GM18873 (cell line): ENCODE measurements at regions not wholly inside any gene's neighbourhood (a gene's known extent, or its start where the extent isn't known, plus 50 kb on each side); places are given as distances from the start of the nearest gene placed in this dataset.
"Not testable (repeated sequence)": the region's sequence is repeated elsewhere in the genome, so short reads cannot be mapped to it uniquely, and the experiment has no call there.

ENCODE experiments used
- ATAC-seq: cut with Tn5 transposase; IDR thresholded peaks from one replicate; pipeline ENCODE4 v1.9.1; 2021; ENCODE audit warnings: mild to moderate bottlenecking, moderate library complexity, moderate number of reproducible peaks; ENCODE audit not compliant: unreplicated experiment, low FRiP score

GRCh38 chr11:37858398-37858797 is 1260.4 kb upstream of the RAG2 start:
- ATAC-seq, result no peak

DNA sequence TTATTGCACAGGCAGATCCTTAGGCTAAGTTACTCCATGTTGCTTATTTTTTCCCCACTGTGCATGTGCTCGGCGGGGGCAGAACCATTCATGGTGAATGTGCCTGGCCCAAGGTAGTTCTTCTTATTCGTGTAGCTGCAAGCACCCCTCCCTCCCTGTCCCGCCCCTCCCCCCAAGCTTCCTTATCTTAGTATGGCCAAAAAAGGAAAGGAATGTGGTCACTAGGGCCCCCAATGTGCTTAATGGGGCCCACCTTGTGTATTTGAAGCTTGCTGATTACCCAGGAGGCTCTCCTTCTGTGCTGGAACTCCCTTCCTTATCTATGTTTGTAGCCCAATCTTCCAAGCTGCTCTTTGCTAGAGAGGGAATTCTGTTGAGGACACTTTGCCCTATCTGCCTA is 1259.7 kb upstream of the RAG2 start:
- no peak for ATAC-seq

DNA sequence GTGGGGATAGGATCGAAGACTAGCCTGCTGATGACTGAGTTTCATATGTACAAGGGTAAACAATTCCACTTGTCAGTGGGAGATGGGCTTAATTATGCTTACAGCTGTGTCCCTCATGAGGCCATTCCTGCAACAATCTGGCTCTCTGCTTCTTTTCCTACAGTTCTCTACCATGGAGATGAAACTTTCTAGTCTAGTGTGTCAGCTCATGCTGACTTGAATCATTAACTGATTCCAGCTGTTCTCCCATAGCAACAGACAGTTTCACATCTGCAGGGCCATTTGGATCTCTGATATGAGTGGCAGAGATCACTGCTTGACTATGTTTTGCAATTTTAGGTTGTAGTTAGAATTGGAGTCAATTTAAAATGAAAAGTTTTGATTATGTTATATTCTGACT is 1251.7 kb upstream of the RAG2 start:
- no peak for ATAC-seq

- ATAC-seq, result no peak
Measured at GRCh38 chr11:37843603-37844002, 1245.6 kb upstream of the RAG2 start.

GRCh38 chr11:37841016-37841415 is 1243.0 kb upstream of the RAG2 start:
- no peak for ATAC-seq

DNA sequence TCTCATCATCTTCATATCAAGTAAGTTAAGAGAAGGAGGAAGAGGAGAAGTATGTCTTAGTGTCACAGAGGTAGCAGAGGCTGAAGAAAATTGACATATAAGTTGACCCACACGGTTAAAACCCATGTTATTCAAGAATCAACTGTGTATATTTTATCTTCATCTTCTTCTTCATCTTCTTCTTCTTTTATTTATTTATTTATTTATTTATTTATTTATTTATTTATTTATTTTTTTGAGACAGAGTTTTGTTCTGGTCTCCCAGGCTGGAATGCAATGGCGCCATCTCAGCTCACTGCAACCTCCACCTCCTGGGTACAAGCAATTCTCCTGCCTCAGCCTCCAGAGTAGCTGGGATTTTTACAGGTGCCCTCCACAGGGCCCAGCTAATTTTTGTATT is 1242.3 kb upstream of the RAG2 start:
- not testable (repeated sequence) for ATAC-seq

DNA sequence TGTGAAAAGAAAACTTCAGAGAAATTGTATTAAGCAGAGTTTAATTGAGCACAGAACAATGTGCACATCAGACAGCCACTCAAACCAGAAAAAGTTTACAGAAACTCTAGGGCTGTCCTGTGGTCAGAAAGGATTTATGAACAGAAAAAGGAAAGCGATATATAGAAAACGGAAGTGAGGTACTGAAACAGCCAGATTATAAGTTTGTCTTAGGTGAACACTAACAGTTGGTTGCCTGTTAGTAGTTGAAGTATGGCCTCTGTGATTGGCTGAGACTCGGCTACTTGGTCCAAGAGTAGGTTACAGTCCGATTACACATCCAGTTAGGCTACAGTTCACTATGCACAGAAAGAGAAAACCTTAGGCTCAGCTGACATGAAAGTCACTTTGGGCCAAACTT is 1232.5 kb upstream of the RAG2 start:
- ATAC-seq, result no peak

- no peak for ATAC-seq
Measured at GRCh38 chr11:37817727-37818270, 1219.8 kb upstream of the RAG2 start.

- no peak for ATAC-seq
Measured at GRCh38 chr11:37812281-37812880, 1214.3 kb upstream of the RAG2 start.

- ATAC-seq, result no peak
Measured at GRCh38 chr11:37811349-37811748, 1213.3 kb upstream of the RAG2 start.

DNA sequence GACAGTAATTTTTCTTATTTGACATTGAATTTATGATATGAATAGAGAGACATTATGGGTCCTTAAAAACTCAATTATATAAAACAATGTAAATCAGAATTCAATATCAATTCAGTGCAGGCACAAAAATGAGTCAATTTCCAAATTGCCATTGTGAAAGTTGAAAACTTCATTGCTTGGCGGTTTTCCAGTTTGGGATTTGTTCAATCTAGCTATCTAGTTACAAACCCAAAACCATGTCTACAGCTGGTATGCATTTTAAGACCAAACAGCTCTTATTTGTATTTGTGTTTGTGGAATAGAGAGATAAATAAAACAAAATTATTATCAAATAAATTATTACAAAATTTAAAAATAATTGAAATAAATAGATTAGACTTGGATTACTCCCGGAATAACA is 1206.6 kb upstream of the RAG2 start:
- ATAC-seq, result no peak

DNA sequence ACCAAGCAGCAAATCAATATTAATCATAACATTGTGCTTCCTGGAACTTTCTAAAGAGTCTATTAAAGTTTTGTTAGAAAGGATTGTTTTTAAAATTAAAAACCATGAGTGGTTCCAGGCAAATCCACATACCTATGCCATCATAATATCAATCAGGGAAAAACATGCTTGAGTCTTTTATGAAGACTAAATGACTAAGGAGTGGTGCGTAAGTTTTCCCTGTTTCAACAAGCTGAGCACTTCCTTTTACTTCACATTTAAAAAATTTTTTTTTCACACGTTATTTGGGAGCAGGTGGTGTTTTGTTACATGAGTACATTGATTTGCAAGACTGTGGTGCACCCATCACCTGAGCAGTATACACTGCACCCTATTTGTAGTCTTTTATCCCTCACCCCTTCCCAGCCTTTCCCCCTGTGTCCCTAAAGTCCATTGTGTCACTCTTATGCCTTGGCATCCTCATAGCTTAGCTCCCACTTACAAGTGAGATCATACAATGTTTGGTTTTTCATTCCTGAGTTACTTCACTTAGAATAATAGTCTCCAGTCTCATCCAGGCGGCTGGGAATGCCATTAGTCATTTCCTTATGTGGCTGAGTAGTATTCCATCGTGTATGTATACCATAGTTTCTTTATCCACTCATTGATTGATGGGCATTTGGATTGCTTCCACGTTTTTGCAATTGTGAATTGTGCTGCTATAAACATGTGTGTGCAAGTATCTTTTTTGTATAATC is 1190.3 kb upstream of the RAG2 start:
- no peak for ATAC-seq

- ATAC-seq, result no peak
Measured at GRCh38 chr11:37786214-37786755, 1188.2 kb upstream of the RAG2 start.

DNA sequence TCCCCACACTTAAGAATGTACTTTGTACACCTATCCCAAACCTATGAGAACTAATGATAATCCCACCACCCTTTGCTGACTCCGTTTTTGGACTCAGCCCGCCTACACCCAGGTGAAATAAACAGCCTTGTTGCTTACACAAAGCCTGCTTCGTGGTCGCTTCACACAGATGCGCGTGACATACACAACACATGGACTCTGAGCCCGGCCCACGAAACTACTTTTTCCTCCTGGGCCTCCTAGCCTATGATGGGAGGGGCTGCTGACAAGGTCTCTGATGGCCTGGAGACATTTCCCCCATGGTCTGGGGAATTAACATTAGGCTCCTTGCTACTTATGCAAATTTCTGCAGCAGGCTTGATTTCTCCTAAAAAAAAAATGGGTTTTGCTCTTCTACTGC is 1176.4 kb upstream of the RAG2 start:
- ATAC-seq, result no peak

DNA sequence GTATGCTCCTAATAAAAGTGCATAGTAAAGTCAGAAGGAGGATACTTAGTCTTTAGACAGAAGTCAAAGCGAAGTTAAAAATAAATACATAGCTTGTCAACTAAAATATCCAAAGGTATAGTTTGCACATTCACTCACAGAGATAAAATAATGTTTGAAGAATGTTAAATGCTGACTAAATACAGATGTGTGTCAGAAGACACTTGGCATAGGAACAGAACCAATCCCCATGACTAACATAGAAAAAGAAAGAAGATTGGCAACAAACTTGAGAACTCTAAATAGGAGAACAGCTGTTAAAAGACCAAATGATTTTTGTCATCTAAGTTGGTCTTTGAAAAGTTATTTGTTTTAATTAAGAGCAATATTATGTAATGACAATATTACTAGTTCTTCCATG is 1172.1 kb upstream of the RAG2 start:
- ATAC-seq, result no peak

GRCh38 chr11:37762079-37762478 is 1164.0 kb upstream of the RAG2 start:
- no peak for ATAC-seq

GRCh38 chr11:37755521-37755920 is 1157.5 kb upstream of the RAG2 start:
- no peak for ATAC-seq

GRCh38 chr11:37748641-37749040 is 1150.6 kb upstream of the RAG2 start:
- no peak for ATAC-seq

- no peak for ATAC-seq
Measured at GRCh38 chr11:37747121-37747520, 1149.1 kb upstream of the RAG2 start.

DNA sequence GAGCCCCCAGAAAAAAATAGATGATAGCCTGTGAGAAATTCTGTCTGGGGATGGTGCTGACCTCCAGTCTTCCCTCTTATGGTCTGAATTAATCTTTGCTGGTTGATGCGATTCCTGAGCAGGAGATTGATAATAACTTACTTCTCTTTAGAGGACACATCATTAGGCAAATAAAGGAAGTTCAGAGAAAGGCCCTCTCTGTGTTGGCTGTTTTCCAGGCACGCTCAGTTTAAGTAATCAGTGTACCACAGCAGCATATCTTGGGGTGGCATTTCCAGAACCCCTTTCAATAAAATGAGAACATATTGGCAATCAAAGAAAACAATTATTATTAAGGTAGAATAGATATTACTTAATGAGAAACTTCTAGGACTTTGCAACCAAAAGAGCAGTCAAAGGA is 1129.3 kb upstream of the RAG2 start:
- ATAC-seq, result no peak

DNA sequence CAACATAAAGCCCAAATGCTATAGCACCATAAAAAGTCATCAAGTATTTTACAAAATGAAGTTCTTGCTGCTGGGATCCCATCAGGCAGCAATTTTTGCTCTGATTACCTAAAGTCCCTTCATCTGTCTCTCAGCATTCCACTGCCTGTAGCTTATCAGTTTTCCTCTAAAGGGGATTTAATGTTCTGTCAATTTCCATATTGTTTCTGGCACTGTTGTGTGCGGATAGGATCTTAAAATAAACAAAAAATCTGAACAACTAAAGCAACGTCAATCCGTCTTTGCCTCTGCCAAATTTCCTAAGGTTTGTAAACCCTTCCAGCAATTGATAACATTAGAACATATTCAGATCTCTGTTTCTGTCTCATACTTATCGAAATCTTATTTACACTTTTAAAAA is 1126.3 kb upstream of the RAG2 start:
- no peak for ATAC-seq

- no peak for ATAC-seq
Measured at GRCh38 chr11:37721485-37721884, 1123.4 kb upstream of the RAG2 start.
